ENCODE measurements at regions not wholly inside any gene's neighbourhood (a gene's known extent, or its start where the extent isn't known, plus 50 kb on each side); places are given as distances from the start of the nearest gene placed in this dataset.

DNA sequence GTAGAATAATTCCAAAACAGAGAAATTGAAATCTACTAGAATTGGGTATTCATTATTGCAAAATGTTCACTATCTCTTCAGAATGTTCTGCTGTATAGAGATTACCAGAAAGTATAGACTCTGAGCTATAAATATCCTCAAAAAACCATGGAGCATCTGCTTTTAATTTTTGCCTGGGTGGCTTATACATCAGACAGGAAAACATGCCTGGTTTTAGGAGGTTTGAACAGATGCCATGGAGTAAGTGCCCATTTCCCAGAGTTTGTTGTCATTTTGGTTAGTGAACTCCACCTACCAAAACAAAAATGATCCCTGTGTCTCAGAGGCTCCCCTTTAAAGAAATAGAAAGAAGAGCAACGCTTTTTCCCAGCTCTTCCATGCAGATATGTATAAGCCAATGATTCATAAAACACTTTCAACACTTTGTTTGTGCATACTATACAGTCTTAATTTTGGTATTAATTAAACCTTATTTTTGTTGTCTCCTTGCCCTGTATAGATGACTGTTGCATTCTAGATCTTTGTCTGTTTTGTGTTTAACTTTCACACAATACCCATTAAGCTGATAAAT lies 68.7 kb downstream of the MEPE start:
- H3K4me3 ChIP-seq (ENCODE audit: control insufficient read depth, low read depth, low read length), result no peak overlapping the region
- TF ChIP-seq, protein P1, sequence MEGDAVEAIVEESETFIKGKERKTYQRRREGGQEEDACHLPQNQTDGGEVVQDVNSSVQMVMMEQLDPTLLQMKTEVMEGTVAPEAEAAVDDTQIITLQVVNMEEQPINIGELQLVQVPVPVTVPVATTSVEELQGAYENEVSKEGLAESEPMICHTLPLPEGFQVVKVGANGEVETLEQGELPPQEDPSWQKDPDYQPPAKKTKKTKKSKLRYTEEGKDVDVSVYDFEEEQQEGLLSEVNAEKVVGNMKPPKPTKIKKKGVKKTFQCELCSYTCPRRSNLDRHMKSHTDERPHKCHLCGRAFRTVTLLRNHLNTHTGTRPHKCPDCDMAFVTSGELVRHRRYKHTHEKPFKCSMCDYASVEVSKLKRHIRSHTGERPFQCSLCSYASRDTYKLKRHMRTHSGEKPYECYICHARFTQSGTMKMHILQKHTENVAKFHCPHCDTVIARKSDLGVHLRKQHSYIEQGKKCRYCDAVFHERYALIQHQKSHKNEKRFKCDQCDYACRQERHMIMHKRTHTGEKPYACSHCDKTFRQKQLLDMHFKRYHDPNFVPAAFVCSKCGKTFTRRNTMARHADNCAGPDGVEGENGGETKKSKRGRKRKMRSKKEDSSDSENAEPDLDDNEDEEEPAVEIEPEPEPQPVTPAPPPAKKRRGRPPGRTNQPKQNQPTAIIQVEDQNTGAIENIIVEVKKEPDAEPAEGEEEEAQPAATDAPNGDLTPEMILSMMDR (conservative IDR thresholded peaks at IDR 0.05; ENCODE audit: control insufficient read depth, insufficient read depth, low read depth, low read length), result no peak
- peak; percentile 44 for DNase-seq (ENCODE audit: low read depth)

DNA sequence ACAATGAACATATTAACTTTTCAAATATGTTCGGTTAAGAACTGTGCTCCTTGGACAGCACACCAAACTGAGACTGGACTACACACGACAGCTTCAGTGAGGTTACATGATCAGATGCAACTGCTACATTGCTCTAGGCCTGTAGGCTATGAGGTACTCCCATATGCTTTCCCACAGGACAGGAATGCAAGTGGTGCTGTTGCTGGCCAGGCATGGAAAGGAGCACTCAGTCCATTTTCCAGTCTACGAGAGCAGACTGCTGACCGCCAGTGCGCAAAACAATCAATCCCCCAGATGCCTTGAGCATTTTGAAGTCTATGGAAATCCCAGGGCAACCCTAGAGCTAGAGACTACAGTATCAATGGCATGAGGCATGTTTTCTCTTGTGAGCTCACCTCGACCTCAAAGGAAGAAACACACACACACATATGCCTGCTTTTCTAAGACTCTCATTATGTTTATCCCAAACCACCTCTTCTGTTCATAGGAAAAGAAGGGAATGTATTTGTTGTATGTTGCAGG lies 70.8 kb upstream of the SPP1 start:
- no peak overlapping the region for H3K4me3 ChIP-seq (ENCODE audit: control insufficient read depth, low read depth, low read length)
- no peak for DNase-seq (ENCODE audit: low read depth)
- TF ChIP-seq, protein P1 (conservative IDR thresholded peaks at IDR 0.05; ENCODE audit: control insufficient read depth, insufficient read depth, low read depth, low read length), result no peak

DNA sequence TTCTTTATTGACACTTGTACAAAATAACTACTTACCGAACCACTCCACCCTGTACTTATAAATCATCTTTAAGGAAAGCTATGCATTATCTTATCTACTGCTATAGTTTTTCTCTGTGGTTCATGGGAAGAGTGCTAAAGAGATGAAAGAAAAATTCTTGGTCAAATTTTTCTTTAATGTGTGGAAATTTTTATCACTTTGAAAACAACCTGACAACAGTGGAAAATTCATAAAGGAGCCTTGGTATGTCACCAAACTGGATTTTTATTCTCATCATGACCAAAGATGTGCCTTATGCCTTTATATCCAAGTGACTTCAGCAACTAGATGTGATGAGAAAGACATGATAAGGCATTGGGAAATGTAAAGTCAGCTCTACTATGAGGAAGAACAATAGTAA lies 67.2 kb upstream of the SPP1 start:
- TF ChIP-seq, protein P1 (conservative IDR thresholded peaks at IDR 0.05; ENCODE audit: control insufficient read depth, insufficient read depth, low read depth, low read length), result no peak
- no peak for DNase-seq (ENCODE audit: low read depth)
- no peak overlapping the region for H3K4me3 ChIP-seq (ENCODE audit: control insufficient read depth, low read depth, low read length)

DNA sequence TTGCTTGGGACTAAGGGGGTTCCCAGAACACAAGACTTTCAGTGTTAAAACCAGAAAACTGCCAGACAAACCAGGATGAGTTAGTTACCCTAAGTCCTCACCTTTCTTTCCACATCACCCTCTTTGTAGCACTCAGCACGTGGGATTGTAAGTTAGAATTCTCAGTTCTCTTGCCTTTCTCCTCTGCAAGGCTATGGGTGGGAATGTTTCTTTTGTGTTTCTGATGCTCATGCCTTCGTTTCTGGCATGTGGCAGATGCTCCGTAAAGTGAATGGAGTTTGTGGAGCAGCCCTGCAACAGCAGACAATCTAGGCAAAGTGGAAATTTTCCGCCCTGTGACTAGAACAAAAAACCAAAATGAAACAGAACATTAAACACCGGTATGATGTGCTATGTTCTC lies 64.7 kb upstream of the SPP1 start:
- DNase-seq (ENCODE audit: low read depth), result no peak
- no peak overlapping the region for H3K4me3 ChIP-seq (ENCODE audit: control insufficient read depth, low read depth, low read length)
- TF ChIP-seq, protein P1 (conservative IDR thresholded peaks at IDR 0.05; ENCODE audit: control insufficient read depth, insufficient read depth, low read depth, low read length), result no peak

DNA sequence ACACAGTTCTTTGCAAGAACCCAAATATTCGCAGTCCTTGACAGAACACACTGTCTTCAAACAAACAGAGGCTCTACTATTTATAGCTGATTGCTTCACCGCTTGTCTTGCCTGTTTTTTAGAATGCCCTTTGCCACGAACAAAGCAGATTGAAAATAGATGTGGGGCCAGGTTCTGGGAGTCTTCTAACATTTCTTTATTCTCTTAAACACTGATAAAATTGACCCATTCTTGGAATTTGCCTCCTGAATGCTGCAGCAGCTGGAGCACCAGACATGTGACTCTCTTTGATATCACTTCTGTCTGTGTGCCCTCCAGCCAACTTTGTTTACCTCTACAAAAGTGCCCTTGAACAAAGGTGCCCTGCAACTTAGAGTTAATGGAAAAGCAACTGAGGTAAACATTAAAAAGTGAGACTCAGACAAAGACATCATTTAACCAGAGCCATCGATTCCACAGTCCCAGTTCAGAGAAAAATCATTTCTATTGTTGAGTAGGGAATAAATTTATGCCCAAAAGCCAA lies 64.2 kb upstream of the SPP1 start:
- TF ChIP-seq, protein P1 (conservative IDR thresholded peaks at IDR 0.05; ENCODE audit: control insufficient read depth, insufficient read depth, low read depth, low read length), result no peak
- no peak for DNase-seq (ENCODE audit: low read depth)
- no peak overlapping the region for H3K4me3 ChIP-seq (ENCODE audit: control insufficient read depth, low read depth, low read length)

DNA sequence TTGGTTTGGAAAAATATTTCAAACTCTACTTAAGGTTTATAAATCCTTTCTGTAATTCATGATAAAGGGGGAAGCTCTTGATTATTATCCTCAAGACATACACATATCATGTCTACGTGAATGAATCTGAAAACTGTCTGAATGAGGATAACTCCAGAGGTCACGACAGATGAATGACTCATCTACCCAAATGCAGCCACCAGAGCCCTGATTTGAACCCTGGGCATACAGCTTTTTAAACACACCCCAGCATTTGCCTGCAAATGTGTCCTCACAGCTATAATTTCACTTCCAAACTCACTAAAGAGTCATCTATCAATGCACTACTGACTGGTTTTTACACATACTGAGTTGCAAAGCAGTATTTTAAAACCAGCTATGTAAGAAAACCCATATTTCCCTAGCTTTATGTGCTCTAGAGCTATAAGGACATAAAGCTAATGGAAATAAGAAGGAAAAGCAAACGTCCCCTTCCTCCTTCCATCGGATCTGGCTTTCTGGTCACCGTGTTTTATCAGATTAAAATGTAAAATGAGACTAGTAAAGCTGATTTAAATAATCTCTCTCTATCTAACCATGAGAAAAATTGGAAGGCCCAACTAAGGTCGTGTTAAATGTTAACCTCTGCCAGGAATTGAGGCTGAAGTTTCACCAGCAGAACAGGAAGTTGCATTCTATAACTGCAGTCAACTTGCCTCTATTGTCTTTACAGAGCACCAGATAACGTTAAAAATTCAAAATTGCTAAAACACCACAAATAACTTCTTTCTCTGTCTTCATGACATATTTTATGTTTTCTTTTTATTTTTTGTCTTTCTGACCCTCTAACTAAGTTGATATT lies 63.1 kb upstream of the SPP1 start:
- TF ChIP-seq, protein P1 (conservative IDR thresholded peaks at IDR 0.05; ENCODE audit: control insufficient read depth, insufficient read depth, low read depth, low read length), result no peak
- no peak for DNase-seq (ENCODE audit: low read depth)
- H3K4me3 ChIP-seq (ENCODE audit: control insufficient read depth, low read depth, low read length), result no peak overlapping the region
